ENCODE measurements at regions not wholly inside any gene's neighbourhood (a gene's known extent, or its start where the extent isn't known, plus 50 kb on each side); places are given as distances from the start of the nearest gene placed in this dataset.

- H3K27ac ChIP-seq (ENCODE audit: low read depth in 1 of 2, low read length in 1 of 2), result no peak overlapping the region
- no peaks in the 10 kb centered on the region for H3K36me3 ChIP-seq (ENCODE audit: control insufficient read depth in 4 of 4, insufficient read depth in 4 of 4, low read length in 4 of 4)
- 64 to 83% methylated on average over 9 of the region's 9 CpGs for WGBS, 2 donors
- H3K9me3 ChIP-seq (ENCODE audit: control insufficient read depth in 4 of 4, insufficient read depth in 3 of 4, low read length in 3 of 4), result peaks cover 0 to 1% (median 0%) of the 10 kb centered on the region in 4 donors
- no peak overlapping the region for H3K9ac ChIP-seq (ENCODE audit: insufficient read depth in 1 of 2, low read length in 2 of 2)
- ATAC-seq (ENCODE audit: insufficient read depth, low FRiP score) (no peak), DNase-seq (no peak)
- H3K4me1 ChIP-seq (ENCODE audit: control insufficient read depth in 5 of 5, insufficient read depth in 5 of 5, low read length in 5 of 5), result peaks cover 0 to 54% (median 5%) of the 10 kb centered on the region in 5 donors
- H3K4me3 ChIP-seq, result no peak overlapping the region
- peaks cover 0 to 2% (median 0%) of the 10 kb centered on the region in 3 donors for H3K27me3 ChIP-seq (ENCODE audit: control insufficient read depth in 3 of 3, insufficient read depth in 3 of 3, low read length in 2 of 3)
- TF ChIP-seq CTCF (IDR thresholded peaks at IDR 0.05; ENCODE audit: control extremely low read depth, extremely low read depth), result no peak
Observed at GRCh38 chr10:129275886-129276285, 191.2 kb upstream of the MGMT start.

GRCh38 chr10:129277084-129277483 lies 190.0 kb upstream of the MGMT start:
- peak in 1 of 3 donors; percentile 21 for DNase-seq
- ATAC-seq (ENCODE audit: insufficient read depth, low FRiP score), result no peak
- H3K9me3 ChIP-seq (ENCODE audit: control insufficient read depth in 4 of 4, insufficient read depth in 3 of 4, low read length in 3 of 4), result peaks cover 0 to 2% (median 0%) of the 10 kb centered on the region in 4 donors
- no peak overlapping the region for H3K4me3 ChIP-seq
- no peak for TF ChIP-seq CTCF (IDR thresholded peaks at IDR 0.05; ENCODE audit: control extremely low read depth, extremely low read depth)
- peaks cover 0 to 2% (median 0%) of the 10 kb centered on the region in 3 donors for H3K27me3 ChIP-seq (ENCODE audit: control insufficient read depth in 3 of 3, insufficient read depth in 3 of 3, low read length in 2 of 3)
- H3K27ac ChIP-seq (ENCODE audit: low read depth in 1 of 2, low read length in 1 of 2), result no peak overlapping the region
- no peaks in the 10 kb centered on the region for H3K36me3 ChIP-seq (ENCODE audit: control insufficient read depth in 4 of 4, insufficient read depth in 4 of 4, low read length in 4 of 4)
- no peak overlapping the region for H3K9ac ChIP-seq (ENCODE audit: insufficient read depth in 1 of 2, low read length in 2 of 2)
- 84 to 92% methylated on average over 13 of the region's 13 CpGs for WGBS, 2 donors
- peaks cover 0 to 48% (median 5%) of the 10 kb centered on the region in 5 donors for H3K4me1 ChIP-seq (ENCODE audit: control insufficient read depth in 5 of 5, insufficient read depth in 5 of 5, low read length in 5 of 5)

- H3K4me3 ChIP-seq, result no peak overlapping the region
- 93 to 94% methylated on average over 16 of the region's 16 CpGs for WGBS, 2 donors
- peaks cover 0 to 2% (median 0%) of the 10 kb centered on the region in 3 donors for H3K27me3 ChIP-seq (ENCODE audit: control insufficient read depth in 3 of 3, insufficient read depth in 3 of 3, low read length in 2 of 3)
- H3K4me1 ChIP-seq (ENCODE audit: control insufficient read depth in 5 of 5, insufficient read depth in 5 of 5, low read length in 5 of 5), result peaks cover 0 to 40% (median 5%) of the 10 kb centered on the region in 5 donors
- no peaks in the 10 kb centered on the region for H3K36me3 ChIP-seq (ENCODE audit: control insufficient read depth in 4 of 4, insufficient read depth in 4 of 4, low read length in 4 of 4)
- no peak for TF ChIP-seq CTCF (IDR thresholded peaks at IDR 0.05; ENCODE audit: control extremely low read depth, extremely low read depth)
- no peak overlapping the region for H3K27ac ChIP-seq (ENCODE audit: low read depth in 1 of 2, low read length in 1 of 2)
- peaks cover 0 to 2% (median 0%) of the 10 kb centered on the region in 4 donors for H3K9me3 ChIP-seq (ENCODE audit: control insufficient read depth in 4 of 4, insufficient read depth in 3 of 4, low read length in 3 of 4)
- H3K9ac ChIP-seq (ENCODE audit: insufficient read depth in 1 of 2, low read length in 2 of 2), result no peak overlapping the region
- ATAC-seq (ENCODE audit: insufficient read depth, low FRiP score) (no peak), DNase-seq (no peak)
Observed at GRCh38 chr10:129277841-129278240, 189.2 kb upstream of the MGMT start.

GRCh38 chr10:129278686-129279085 lies 188.4 kb upstream of the MGMT start:
- Histone ChIP-seq H3K27ac (ENCODE audit: low read depth in 1 of 2, low read length in 1 of 2) (no peak overlapping the region), H3K27me3 (ENCODE audit: control insufficient read depth in 3 of 3, insufficient read depth in 3 of 3, low read length in 2 of 3) (peaks cover 0 to 2% (median 0%) of the 10 kb centered on the region in 3 donors), H3K9me3 (ENCODE audit: control insufficient read depth in 4 of 4, insufficient read depth in 3 of 4, low read length in 3 of 4) (peaks cover 0 to 2% (median 0%) of the 10 kb centered on the region in 4 donors), H3K4me3 (no peak overlapping the region), H3K36me3 (ENCODE audit: control insufficient read depth in 4 of 4, insufficient read depth in 4 of 4, low read length in 4 of 4) (no peaks in the 10 kb centered on the region), H3K9ac (ENCODE audit: insufficient read depth in 1 of 2, low read length in 2 of 2) (no peak overlapping the region), H3K4me1 (ENCODE audit: control insufficient read depth in 5 of 5, insufficient read depth in 5 of 5, low read length in 5 of 5) (peaks cover 0 to 33% (median 0%) of the 10 kb centered on the region in 5 donors)
- DNase-seq, result peak; percentile 64 to 89 (median 85)
- 80% methylated on average over 3 of the region's 3 CpGs for WGBS, 2 donors
- ATAC-seq (ENCODE audit: insufficient read depth, low FRiP score), result no peak
- TF ChIP-seq CTCF (IDR thresholded peaks at IDR 0.05; ENCODE audit: control extremely low read depth, extremely low read depth), result no peak

Data from lung (tissue), 11 donors.